Ishikawa (cell line): ENCODE measurements at regions not wholly inside any gene's neighbourhood (a gene's known extent, or its start where the extent isn't known, plus 50 kb on each side); places are given as distances from the start of the nearest gene placed in this dataset.

Experiments used
- EP300 ChIP-seq: IDR thresholded peaks from 2 replicates; pipeline ENCODE4 v1.6.1; 2012; ENCODE audit warnings: borderline replicate concordance
- FOXM1 ChIP-seq: IDR thresholded peaks from 2 replicates; pipeline ENCODE4 v1.6.1; 2012; ENCODE audit warnings: low read depth, borderline replicate concordance

- TF ChIP-seq FOXM1 (no peak), EP300 (peak; percentile 25; the same call in 1 of the 2 replicates)
These were observed 118.7 kb downstream of the RPL22L1 start for GRCh38 chr3:170751083-170751898.
